ENCODE measurements at regions not wholly inside any gene's neighbourhood (a gene's known extent, or its start where the extent isn't known, plus 50 kb on each side); places are given as distances from the start of the nearest gene placed in this dataset.
"Not testable (repeated sequence)": the region's sequence is repeated elsewhere in the genome, so short reads cannot be mapped to it uniquely, and the experiment has no call there.

- not testable (repeated sequence) for H3K4me3 ChIP-seq (ENCODE audit: low read depth, low read length); DNase-seq (ENCODE audit: low read depth)
These were observed 278.8 kb downstream of the FAM47B start for GRCh38 chrX:35221391-35221790.

- no peak overlapping the region for H3K4me3 ChIP-seq (ENCODE audit: low read depth, low read length)
- no peak for DNase-seq (ENCODE audit: low read depth)
- TF ChIP-seq CTCF (IDR thresholded peaks at IDR 0.05; ENCODE audit: insufficient read depth, low read depth, low read length, missing control alignments), result no peak
These were observed 301.6 kb downstream of the FAM47B start for GRCh38 chrX:35244088-35244741.

- no peak for TF ChIP-seq CTCF (IDR thresholded peaks at IDR 0.05; ENCODE audit: insufficient read depth, low read depth, low read length, missing control alignments)
- DNase-seq (ENCODE audit: low read depth), result no peak
- no peak overlapping the region for H3K4me3 ChIP-seq (ENCODE audit: low read depth, low read length)
These were observed 302.4 kb downstream of the FAM47B start for GRCh38 chrX:35244796-35245508.

GRCh38 chrX:35251226-35251625 lies 308.6 kb downstream of the FAM47B start:
- TF ChIP-seq CTCF (IDR thresholded peaks at IDR 0.05; ENCODE audit: insufficient read depth, low read depth, low read length, missing control alignments), result no peak
- no peak overlapping the region for H3K4me3 ChIP-seq (ENCODE audit: low read depth, low read length)
- no peak for DNase-seq (ENCODE audit: low read depth)

- TF ChIP-seq CTCF (IDR thresholded peaks at IDR 0.05; ENCODE audit: insufficient read depth, low read depth, low read length, missing control alignments), result no peak
- no peak overlapping the region for H3K4me3 ChIP-seq (ENCODE audit: low read depth, low read length)
These were observed 333.5 kb downstream of the FAM47B start for GRCh38 chrX:35276115-35276514.

GRCh38 chrX:35285289-35285962 lies 342.8 kb downstream of the FAM47B start:
- no peak for DNase-seq (ENCODE audit: low read depth)
- H3K4me3 ChIP-seq (ENCODE audit: low read depth, low read length), result no peak overlapping the region
- TF ChIP-seq CTCF (IDR thresholded peaks at IDR 0.05; ENCODE audit: insufficient read depth, low read depth, low read length, missing control alignments), result no peak

More at GRCh38 chrX:35276115-35276514, 333.5 kb downstream of the FAM47B start:
- no peak for DNase-seq (ENCODE audit: low read depth)

GRCh38 chrX:35288657-35289056 lies 346.1 kb downstream of the FAM47B start:
- no peak for DNase-seq (ENCODE audit: low read depth)
- no peak for TF ChIP-seq CTCF (IDR thresholded peaks at IDR 0.05; ENCODE audit: insufficient read depth, low read depth, low read length, missing control alignments)
- H3K4me3 ChIP-seq (ENCODE audit: low read depth, low read length), result no peak overlapping the region
